ENCODE measurements at regions not wholly inside any gene's neighbourhood (a gene's known extent, or its start where the extent isn't known, plus 50 kb on each side); places are given as distances from the start of the nearest gene placed in this dataset.
A peak's percentile ranks its signal among the peaks of the same experiment; 100 is the strongest.
"Not testable (repeated sequence)": the region's sequence is repeated elsewhere in the genome, so short reads cannot be mapped to it uniquely, and the experiment has no call there.

- Histone ChIP-seq H3K9me2 (ENCODE audit: insufficient read depth) (peaks cover 6% of the 10 kb centered on the region; the same call in 1 of the 2 replicates), H3K4me1 (ENCODE audit: insufficient read depth) (no peaks in the 10 kb centered on the region), H3K27ac (no peak overlapping the region), H3K79me2 (ENCODE audit: insufficient read depth) (no peaks in the 10 kb centered on the region), H3K4me3 (no peak overlapping the region), H3F3A (ENCODE audit: insufficient read depth) (no peaks in the 10 kb centered on the region), H3K36me3 (ENCODE audit: low read depth) (no peaks in the 10 kb centered on the region), H3K9ac (no peak overlapping the region), H2AFZ (no peak overlapping the region), H4K20me1 (ENCODE audit: insufficient read depth) (no peaks in the 10 kb centered on the region), H3K9me3 (ENCODE audit: low read depth) (no peaks in the 10 kb centered on the region), H3K4me2 (ENCODE audit: unreplicated experiment) (no peak overlapping the region), H3K27me3 (replicated peaks; ENCODE audit: insufficient read depth) (no peaks in the 10 kb centered on the region)
- DNase-seq: no peak
- TF ChIP-seq EZH2phosphoT487 (IDR thresholded peaks at IDR 0.05; ENCODE audit: insufficient read depth, low read depth) (no peak), EZH2 (IDR thresholded peaks at IDR 0.05; ENCODE audit: insufficient read depth, poor library complexity, severe bottlenecking) (no peak)
- in situ Hi-C loops (cut with MboI): no loop called here
Observed at GRCh38 chr20:1752045-1752444, 94.5 kb upstream of the SIRPG start.

DNA sequence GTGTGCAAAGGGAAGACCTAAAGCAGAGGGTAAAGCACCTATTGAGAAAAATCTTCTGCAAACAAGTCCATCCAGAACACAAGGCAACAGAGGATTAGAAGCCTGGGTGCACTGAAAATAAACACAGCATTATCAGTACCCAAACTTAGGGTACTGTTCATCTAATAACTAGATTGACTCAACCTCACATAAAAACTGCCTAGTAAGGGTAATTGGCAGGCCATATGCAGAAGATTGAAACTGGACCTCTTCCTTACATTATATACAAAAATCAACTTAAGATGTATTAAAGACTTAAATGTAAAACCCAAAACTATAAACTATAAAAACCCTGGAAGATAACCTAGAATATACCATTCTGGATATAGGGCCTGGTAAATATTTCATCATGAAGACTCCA, 91.2 kb upstream of the SIRPG start:
- Histone ChIP-seq H3K9ac (no peak overlapping the region), H3K9me3 (ENCODE audit: low read depth) (no peaks in the 10 kb centered on the region), H3K36me3 (ENCODE audit: low read depth) (no peaks in the 10 kb centered on the region), H3K79me2 (ENCODE audit: insufficient read depth) (no peaks in the 10 kb centered on the region), H3K27me3 (replicated peaks; ENCODE audit: insufficient read depth) (no peaks in the 10 kb centered on the region), H3K27ac (no peak overlapping the region), H3K4me1 (ENCODE audit: insufficient read depth) (no peaks in the 10 kb centered on the region), H2AFZ (no peak overlapping the region), H4K20me1 (ENCODE audit: insufficient read depth) (no peaks in the 10 kb centered on the region), H3K4me3 (no peak overlapping the region), H3K9me2 (ENCODE audit: insufficient read depth) (peaks cover 6% of the 10 kb centered on the region; the same call in 1 of the 2 replicates), H3K4me2 (ENCODE audit: unreplicated experiment) (no peak overlapping the region), H3F3A (ENCODE audit: insufficient read depth) (no peaks in the 10 kb centered on the region)
- TF ChIP-seq EZH2phosphoT487 (IDR thresholded peaks at IDR 0.05; ENCODE audit: insufficient read depth, low read depth) (no peak), EZH2 (IDR thresholded peaks at IDR 0.05; ENCODE audit: insufficient read depth, poor library complexity, severe bottlenecking) (no peak)
- no peak for DNase-seq
- in situ Hi-C loops (cut with MboI): no loop called here

- H3K9me3 ChIP-seq (ENCODE audit: low read depth): no peaks in the 10 kb centered on the region
- no peak overlapping the region for H3K4me3 ChIP-seq
- no peaks in the 10 kb centered on the region for H3F3A ChIP-seq (ENCODE audit: insufficient read depth)
- no peaks in the 10 kb centered on the region for H3K79me2 ChIP-seq (ENCODE audit: insufficient read depth)
- in situ Hi-C loops (cut with MboI): no loop called here
- H3K36me3 ChIP-seq (ENCODE audit: low read depth): no peaks in the 10 kb centered on the region
- DNase-seq: peak; percentile 9
- no peaks in the 10 kb centered on the region for H3K4me1 ChIP-seq (ENCODE audit: insufficient read depth)
- H3K9me2 ChIP-seq (ENCODE audit: insufficient read depth): peaks cover 6% of the 10 kb centered on the region; the same call in 1 of the 2 replicates
- WGBS, 2 experiments (ENCODE audit: low coverage in 1 of 2, low lambda C conversion rate in 2 of 2, missing lambda C conversion rate in 2 of 2): 15 to 23% methylated on average over 3 of the region's 3 CpGs
- H3K27me3 ChIP-seq (replicated peaks; ENCODE audit: insufficient read depth): no peaks in the 10 kb centered on the region
- no peak overlapping the region for H3K9ac ChIP-seq
- no peak overlapping the region for H2AFZ ChIP-seq
- H3K27ac ChIP-seq: no peak overlapping the region
- no peaks in the 10 kb centered on the region for H4K20me1 ChIP-seq (ENCODE audit: insufficient read depth)
- H3K4me2 ChIP-seq (ENCODE audit: unreplicated experiment): no peak overlapping the region
- TF ChIP-seq EZH2 (IDR thresholded peaks at IDR 0.05; ENCODE audit: insufficient read depth, poor library complexity, severe bottlenecking): no peak
- no peak for TF ChIP-seq EZH2phosphoT487 (IDR thresholded peaks at IDR 0.05; ENCODE audit: insufficient read depth, low read depth)
Observed at GRCh38 chr20:1747953-1748577, 90.5 kb upstream of the SIRPG start.

DNA sequence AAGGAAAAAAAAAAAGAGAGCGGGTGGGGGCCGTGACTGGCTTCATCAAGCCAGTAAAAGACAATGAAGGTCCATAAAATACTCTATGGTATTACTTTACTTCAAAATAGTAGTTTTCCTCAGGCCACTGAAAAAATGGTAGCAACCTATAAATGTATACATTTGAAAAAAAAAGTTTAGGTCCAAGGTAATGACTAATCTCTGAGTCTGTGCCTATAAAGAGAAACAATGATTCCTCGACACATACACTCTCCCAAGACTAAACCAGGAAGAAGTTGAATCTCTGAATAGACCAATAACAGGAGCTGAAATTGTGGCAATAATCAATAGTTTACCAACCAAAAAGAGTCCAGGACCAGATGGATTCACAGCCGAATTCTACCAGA, 84.5 kb upstream of the SIRPG start:
- H3K4me1 ChIP-seq (ENCODE audit: insufficient read depth); DNase-seq; H3K27me3 ChIP-seq (replicated peaks; ENCODE audit: insufficient read depth); H3F3A ChIP-seq (ENCODE audit: insufficient read depth); H4K20me1 ChIP-seq (ENCODE audit: insufficient read depth); H3K36me3 ChIP-seq (ENCODE audit: low read depth); H3K9me2 ChIP-seq (ENCODE audit: insufficient read depth); H3K4me2 ChIP-seq (ENCODE audit: unreplicated experiment); H3K9ac ChIP-seq; H3K4me3 ChIP-seq; H3K9me3 ChIP-seq (ENCODE audit: low read depth); in situ Hi-C loops (cut with MboI); H2AFZ ChIP-seq; H3K27ac ChIP-seq; H3K79me2 ChIP-seq (ENCODE audit: insufficient read depth): not testable (repeated sequence)
- WGBS, 2 experiments (ENCODE audit: low coverage in 1 of 2, low lambda C conversion rate in 2 of 2, missing lambda C conversion rate in 2 of 2): 52 to 58% methylated on average over 3 of the region's 4 CpGs

DNA sequence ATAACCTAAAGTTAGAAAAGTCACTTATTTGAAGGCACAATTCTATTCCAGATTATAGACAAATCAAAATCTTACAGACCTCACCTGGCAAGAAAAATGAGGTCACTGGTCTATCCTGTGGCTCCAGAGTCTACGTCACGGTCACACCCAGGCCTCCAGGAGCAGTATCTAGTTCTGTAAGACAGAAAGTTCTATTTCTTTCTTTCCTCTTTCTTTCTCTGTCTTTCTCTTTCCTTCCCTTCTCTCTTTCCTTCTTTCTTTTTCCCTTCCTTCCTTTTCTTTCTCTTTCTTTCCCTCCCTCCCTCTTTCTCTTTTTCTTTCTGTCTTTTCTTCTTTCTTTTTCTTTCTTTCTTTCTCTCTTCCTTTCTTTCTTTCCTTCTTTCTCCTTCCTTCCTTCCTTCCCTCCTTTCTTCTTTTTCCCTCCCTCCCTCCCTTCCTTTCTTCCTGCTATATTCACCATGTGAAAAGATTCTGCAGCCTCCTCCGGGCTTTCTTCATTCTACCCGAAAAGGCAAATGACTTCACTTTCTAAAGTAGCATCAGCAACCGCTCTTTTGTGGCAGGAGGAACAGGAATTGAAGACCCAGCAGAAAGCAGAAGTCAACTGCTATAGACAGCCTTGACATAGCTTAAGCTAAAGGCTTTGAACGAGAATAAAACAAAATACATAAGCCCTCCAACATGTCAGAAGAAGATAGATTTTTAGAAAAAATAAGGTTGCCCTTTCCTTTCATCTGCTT, 83.9 kb upstream of the SIRPG start:
- Histone ChIP-seq H3K27ac (no peak overlapping the region), H3F3A (ENCODE audit: insufficient read depth) (no peaks in the 10 kb centered on the region), H3K9me3 (ENCODE audit: low read depth) (no peaks in the 10 kb centered on the region), H4K20me1 (ENCODE audit: insufficient read depth) (no peaks in the 10 kb centered on the region), H3K4me2 (ENCODE audit: unreplicated experiment) (no peak overlapping the region), H3K9ac (no peak overlapping the region), H2AFZ (no peak overlapping the region), H3K36me3 (ENCODE audit: low read depth) (no peaks in the 10 kb centered on the region), H3K27me3 (replicated peaks; ENCODE audit: insufficient read depth) (peaks cover 10% of the 10 kb centered on the region; the same call in 1 of the 2 replicates), H3K4me1 (ENCODE audit: insufficient read depth) (no peaks in the 10 kb centered on the region), H3K79me2 (ENCODE audit: insufficient read depth) (no peaks in the 10 kb centered on the region), H3K9me2 (ENCODE audit: insufficient read depth) (no peaks in the 10 kb centered on the region), H3K4me3 (no peak overlapping the region)
- WGBS, 2 experiments (ENCODE audit: low coverage in 1 of 2, low lambda C conversion rate in 2 of 2, missing lambda C conversion rate in 2 of 2): 46 to 55% methylated on average over 6 of the region's 6 CpGs
- DNase-seq: no peak
- no peak for TF ChIP-seq EZH2phosphoT487 (IDR thresholded peaks at IDR 0.05; ENCODE audit: insufficient read depth, low read depth)
- TF ChIP-seq EZH2 (IDR thresholded peaks at IDR 0.05; ENCODE audit: insufficient read depth, poor library complexity, severe bottlenecking): no peak
- in situ Hi-C loops (cut with MboI): no loop called here

Data from GM23248 (cell line).